Common myeloid progenitor, CD34-positive (primary cell): ENCODE measurements at regions not wholly inside any gene's neighbourhood (a gene's known extent, or its start where the extent isn't known, plus 50 kb on each side); places are given as distances from the start of the nearest gene placed in this dataset.
A peak's percentile ranks its signal among the peaks of the same experiment; 100 is the strongest.

ENCODE experiments used
- CTCF ChIA-PET: fragments of 350-600 bp; sonication (Branson Sonifier 250); formaldehyde crosslinking; loops from one replicate; lab custom pipeline; 2021; ENCODE audit warnings: antibody characterized with exemption; lab: Charles Lee
- POLR2A ChIA-PET: fragments of 350-600 bp; sonication (Branson Sonifier 250); formaldehyde crosslinking; loops from one replicate; lab custom pipeline; 2021; ENCODE audit warnings: antibody characterized with exemption; lab: Charles Lee
- DNase-seq, 3 donors: peaks; one replicate each; pipeline versions ENCODE4 v3.0.0 to v3.0.0-alpha.2; 2013
- H3K27ac ChIP-seq, 2 experiments: 1 replicate in 1 of 2; 2 replicates in 1 of 2; pipeline ENCODE4 v1.7.0; 2013; ENCODE audit warnings: inconsistent platforms in 2 of 2, low read length in 2 of 2, mild to moderate bottlenecking in 2 of 2, low read depth in 1 of 2, moderate library complexity in 1 of 2; ENCODE audit not compliant: severe bottlenecking in 2 of 2, insufficient read depth in 1 of 2, poor library complexity in 1 of 2
- H3K27me3 ChIP-seq, 5 experiments: replicated peaks in 2 of 5; 1 replicate in 3 of 5; 2 replicates in 2 of 5; pipeline versions ENCODE4 v1.6.1 to v1.7.0; 2013; ENCODE audit warnings: low read length in 4 of 5, mild to moderate bottlenecking in 2 of 5, moderate library complexity in 2 of 5, inconsistent platforms in 1 of 5; ENCODE audit not compliant: insufficient read depth in 5 of 5, control insufficient read depth in 4 of 5
- H3K36me3 ChIP-seq, 4 experiments: 1 replicate in 2 of 4; 2 replicates in 2 of 4; pipeline versions ENCODE4 v1.6.1 to v1.7.0; 2013; ENCODE audit warnings: low read length in 3 of 4, control low read depth in 1 of 4, mild to moderate bottlenecking in 1 of 4; ENCODE audit not compliant: control insufficient read depth in 4 of 4, insufficient read depth in 4 of 4
- H3K4me1 ChIP-seq, 4 experiments: 1 replicate in 3 of 4; 2 replicates in 1 of 4; pipeline versions ENCODE4 v1.6.1 to v1.7.1; 2013; ENCODE audit warnings: low read length in 3 of 4, mild to moderate bottlenecking in 3 of 4, control low read depth in 1 of 4, inconsistent platforms in 1 of 4, moderate library complexity in 1 of 4; ENCODE audit not compliant: control insufficient read depth in 4 of 4, insufficient read depth in 4 of 4; ENCODE audit errors: control extremely low read depth in 1 of 4
- H3K4me3 ChIP-seq, 7 experiments: 1 replicate in 4 of 7; 2 replicates in 3 of 7; pipeline versions ENCODE4 v1.5.1 to v1.7.0; 2013; ENCODE audit warnings: mild to moderate bottlenecking in 7 of 7, low read length in 6 of 7, moderate library complexity in 6 of 7, inconsistent platforms in 2 of 7, low read depth in 2 of 7, control low read depth in 1 of 7; ENCODE audit not compliant: insufficient read depth in 4 of 7, control insufficient read depth in 1 of 7; ENCODE audit errors: extremely low read depth in 1 of 7
- H3K9me3 ChIP-seq, 5 experiments: 1 replicate in 4 of 5; 2 replicates in 1 of 5; pipeline versions ENCODE4 v1.6.1 to v1.7.1; 2013; ENCODE audit warnings: low read length in 4 of 5, mild to moderate bottlenecking in 2 of 5, inconsistent platforms in 1 of 5, low read depth in 1 of 5, moderate library complexity in 1 of 5; ENCODE audit not compliant: control insufficient read depth in 4 of 5, insufficient read depth in 2 of 5; ENCODE audit errors: control extremely low read depth in 1 of 5
- WGBS: methylation state at CpG from one replicate; pipeline ENCODE4 v1.1.5; 2013; ENCODE audit not compliant: insufficient coverage; 5-methylcytosine and 5-hydroxymethylcytosine counted together

DNA sequence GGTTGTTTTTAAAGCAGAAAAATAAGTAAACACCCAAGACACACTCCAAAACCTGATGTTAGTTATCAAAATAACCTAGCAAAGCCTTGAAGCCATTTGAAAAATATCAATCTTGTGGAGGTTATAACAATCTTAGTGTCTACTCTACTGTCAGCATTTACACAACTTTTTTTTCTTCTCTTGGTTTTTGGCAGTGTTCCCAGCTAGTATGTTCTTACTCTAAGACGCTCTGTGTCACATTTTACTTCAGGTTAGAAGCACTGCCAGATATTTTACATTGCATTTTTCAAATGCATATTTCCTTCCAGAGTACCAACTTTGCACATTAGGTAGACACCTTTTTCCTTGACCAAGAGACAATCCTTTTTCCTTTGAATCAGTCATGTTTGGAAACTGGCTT is 114.0 kb upstream of the INPP4B start:
- DNase-seq = peak in 2 of 3 donors; percentile 62 to 66
- Histone ChIP-seq H3K27me3 (no peaks in the 10 kb centered on the region), H3K9me3 (no peaks in the 10 kb centered on the region), H3K27ac (no peak overlapping the region), H3K36me3 (no peaks in the 10 kb centered on the region), H3K4me1 (peaks cover 7 to 24% (median 13%) of the 10 kb centered on the region in 4 experiments), H3K4me3 (no peak overlapping the region)
- ChIA-PET POLR2A (no interaction called here), CTCF (no interaction called here)
- 8% methylated on average over 1 of the region's 1 CpG for WGBS

DNA sequence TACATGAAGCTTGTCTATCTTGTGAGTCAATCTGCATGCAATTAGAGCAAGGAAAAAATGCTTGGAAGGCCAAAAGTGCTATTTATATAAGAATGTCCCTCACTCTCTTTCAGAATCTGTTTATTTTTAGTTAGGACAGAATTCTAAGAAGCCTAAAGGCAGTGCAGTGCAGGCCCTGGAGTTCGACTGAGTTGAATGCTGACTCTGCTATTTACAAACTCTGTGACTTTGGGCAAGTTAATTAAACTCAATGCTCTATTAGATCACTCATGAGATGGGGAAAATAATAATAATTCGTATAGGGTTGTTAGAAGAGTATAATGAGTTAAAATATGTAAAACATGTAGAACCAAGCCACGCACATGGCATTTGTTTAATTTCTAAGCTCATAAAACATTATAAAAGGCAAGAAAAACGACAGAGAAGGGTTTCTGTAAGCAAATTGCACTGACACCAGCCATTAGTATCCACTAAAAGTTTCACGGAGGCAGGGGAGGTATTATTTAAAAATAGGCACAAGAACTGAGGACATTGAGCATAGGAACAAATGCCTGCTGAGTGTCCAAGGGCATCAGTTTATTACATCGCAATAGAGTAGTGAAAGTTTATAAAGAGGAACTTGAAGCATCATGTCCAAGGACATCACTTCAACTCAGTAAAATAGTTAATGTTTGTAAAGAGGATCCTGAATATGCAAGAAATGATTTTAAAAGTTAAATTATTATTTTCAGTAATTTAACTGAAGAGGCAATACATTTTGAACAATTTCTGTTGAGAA is 115.0 kb upstream of the INPP4B start:
- H3K4me1 ChIP-seq = peaks cover 7 to 24% (median 13%) of the 10 kb centered on the region in 4 experiments
- DNase-seq = peak in 2 of 3 donors; percentile 24 to 42
- H3K9me3 ChIP-seq = peaks cover 0 to 4% (median 2%) of the 10 kb centered on the region in 5 experiments
- ChIA-PET CTCF (interaction anchor here (1.0 kb wide), 1 partner anchor 63 kb away, joined by 3 read pairs; no protein-coding TSS in a partner anchor), POLR2A (no interaction called here)
- H3K36me3 ChIP-seq = no peaks in the 10 kb centered on the region
- no peak overlapping the region for H3K27ac ChIP-seq
- no peaks in the 10 kb centered on the region for H3K27me3 ChIP-seq
- H3K4me3 ChIP-seq = no peak overlapping the region
- 100% methylated on average over 3 of the region's 6 CpGs for WGBS

- no peaks in the 10 kb centered on the region for H3K27me3 ChIP-seq
- ChIA-PET POLR2A (interaction anchor here (0.6 kb wide), 1 partner anchor 587 kb away, joined by 3 read pairs; no protein-coding TSS in a partner anchor), CTCF (interaction anchor here (1.0 kb wide), 1 partner anchor 64 kb away, joined by 3 read pairs; no protein-coding TSS in a partner anchor)
- 0% methylated on average over 1 of the region's 1 CpG for WGBS
- peak overlapping the region in 2 of 7 experiments; percentile 8 to 32 for H3K4me3 ChIP-seq
- peaks cover 7 to 24% (median 13%) of the 10 kb centered on the region in 4 experiments for H3K4me1 ChIP-seq
- peak; percentile 38 to 86 (median 79) for DNase-seq
- H3K27ac ChIP-seq = peak overlapping the region; percentile 1 to 38
- H3K36me3 ChIP-seq = no peaks in the 10 kb centered on the region
- peaks cover 0 to 4% (median 2%) of the 10 kb centered on the region in 5 experiments for H3K9me3 ChIP-seq
Observed at GRCh38 chr4:142961866-142962265, 115.8 kb upstream of the INPP4B start.

DNA sequence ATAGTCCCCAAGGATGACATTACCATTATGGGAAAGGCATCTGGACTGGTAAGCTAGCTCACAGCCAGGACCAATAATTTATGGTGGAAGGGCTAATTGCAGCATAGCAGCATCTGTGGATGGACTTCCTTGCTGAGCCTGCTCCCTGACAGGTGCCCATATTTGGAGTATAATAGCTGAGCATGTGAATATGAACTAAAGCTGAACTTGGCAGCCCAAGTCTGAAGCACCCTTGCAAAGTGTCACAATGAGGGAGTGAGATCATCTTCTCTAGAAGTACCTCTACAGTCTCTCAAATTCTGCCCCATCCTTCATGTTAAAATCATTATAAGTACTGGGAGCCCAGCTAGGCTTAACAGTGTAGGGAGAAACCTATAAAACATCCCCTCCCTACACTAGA is 128.2 kb upstream of the INPP4B start:
- no peak for DNase-seq
- H3K9me3 ChIP-seq = peaks cover 0 to 2% (median 0%) of the 10 kb centered on the region in 5 experiments
- no peaks in the 10 kb centered on the region for H3K36me3 ChIP-seq
- CTCF ChIA-PET = no interaction called here
- no peaks in the 10 kb centered on the region for H3K4me1 ChIP-seq
- POLR2A ChIA-PET = no interaction called here
- no peaks in the 10 kb centered on the region for H3K27me3 ChIP-seq
- H3K27ac ChIP-seq = no peak overlapping the region
- H3K4me3 ChIP-seq = no peak overlapping the region

GRCh38 chr4:142975618-142976017 is 129.5 kb upstream of the INPP4B start:
- DNase-seq = no peak
- Histone ChIP-seq H3K27me3 (no peaks in the 10 kb centered on the region), H3K36me3 (no peaks in the 10 kb centered on the region), H3K4me1 (no peaks in the 10 kb centered on the region), H3K27ac (no peak overlapping the region), H3K9me3 (peaks cover 0 to 2% (median 0%) of the 10 kb centered on the region in 5 experiments), H3K4me3 (no peak overlapping the region)
- CTCF ChIA-PET = no interaction called here
- POLR2A ChIA-PET = no interaction called here
- no CpG with 5 or more reads among the region's 1 CpG for WGBS

DNA sequence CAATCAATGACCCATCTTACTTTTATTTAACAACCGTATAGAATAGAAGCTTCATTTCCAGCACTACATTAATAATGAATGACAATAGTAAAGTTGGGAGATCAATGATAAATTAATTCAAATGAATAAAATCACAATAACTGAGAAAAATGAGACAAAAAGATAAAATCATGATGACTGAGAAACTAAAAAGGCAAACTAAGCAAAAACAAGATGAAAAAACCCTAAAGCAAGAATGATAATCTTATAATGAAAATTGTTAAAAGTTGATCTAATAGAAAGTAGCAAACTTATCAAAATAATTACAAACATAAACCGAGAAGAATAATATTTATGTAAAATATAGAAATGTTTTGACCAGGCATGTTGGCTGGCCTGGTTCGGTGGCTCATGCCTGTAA is 130.4 kb upstream of the INPP4B start:
- Histone ChIP-seq H3K9me3 (peaks cover 0 to 1% (median 0%) of the 10 kb centered on the region in 5 experiments), H3K27me3 (no peaks in the 10 kb centered on the region), H3K36me3 (no peaks in the 10 kb centered on the region), H3K4me3 (no peak overlapping the region), H3K4me1 (no peaks in the 10 kb centered on the region), H3K27ac (no peak overlapping the region)
- POLR2A ChIA-PET = no interaction called here
- no CpG with 5 or more reads among the region's 3 CpGs for WGBS
- CTCF ChIA-PET = no interaction called here
- DNase-seq = no peak

GRCh38 chr4:142977182-142977581 is 131.1 kb upstream of the INPP4B start:
- ChIA-PET POLR2A (no interaction called here), CTCF (no interaction called here)
- peaks cover 0 to 1% (median 0%) of the 10 kb centered on the region in 5 experiments for H3K9me3 ChIP-seq
- no peaks in the 10 kb centered on the region for H3K4me1 ChIP-seq
- no peak overlapping the region for H3K27ac ChIP-seq
- no peak for DNase-seq
- no CpG with 5 or more reads among the region's 1 CpG for WGBS
- no peaks in the 10 kb centered on the region for H3K27me3 ChIP-seq
- no peaks in the 10 kb centered on the region for H3K36me3 ChIP-seq
- H3K4me3 ChIP-seq = no peak overlapping the region
